ENCODE measurements at regions not wholly inside any gene's neighbourhood (a gene's known extent, or its start where the extent isn't known, plus 50 kb on each side); places are given as distances from the start of the nearest gene placed in this dataset.

- Histone ChIP-seq H4K20me1 (ENCODE audit: insufficient read depth, low read length) (no peaks in the 10 kb centered on the region), H3K79me2 (ENCODE audit: insufficient read depth, low read length) (no peaks in the 10 kb centered on the region), H3K4me1 (ENCODE audit: insufficient read depth, low read length) (no peaks in the 10 kb centered on the region), H2AFZ (ENCODE audit: low read length) (no peak overlapping the region), H3K36me3 (ENCODE audit: insufficient read depth, low read length) (no peaks in the 10 kb centered on the region), H3K27me3 (ENCODE audit: insufficient read depth, low read length) (no peaks in the 10 kb centered on the region), H3K4me3 (ENCODE audit: insufficient read depth, low read length) (no peak overlapping the region), H3K9me3 (ENCODE audit: low read depth, low read length) (no peaks in the 10 kb centered on the region), H3K27ac (ENCODE audit: low read depth, low read length) (no peak overlapping the region), H3K4me2 (ENCODE audit: insufficient read depth, low read length) (no peak overlapping the region)
- DNase-seq (ENCODE audit: insufficient read length, low spot score, missing footprints): peak; percentile 3
- TF ChIP-seq CTCF (IDR thresholded peaks at IDR 0.05; ENCODE audit: extremely low read depth, low read depth, low read length): no peak
Measured at GRCh38 chr13:83248751-83249150, 633.5 kb downstream of the SLITRK1 start.

- Histone ChIP-seq H3K4me2 (ENCODE audit: insufficient read depth, low read length) (no peak overlapping the region), H3K9me3 (ENCODE audit: low read depth, low read length) (no peaks in the 10 kb centered on the region), H3K36me3 (ENCODE audit: insufficient read depth, low read length) (no peaks in the 10 kb centered on the region), H2AFZ (ENCODE audit: low read length) (peak overlapping the region; percentile 60), H3K27ac (ENCODE audit: low read depth, low read length) (no peak overlapping the region), H3K4me3 (ENCODE audit: insufficient read depth, low read length) (no peak overlapping the region), H3K27me3 (ENCODE audit: insufficient read depth, low read length) (no peaks in the 10 kb centered on the region), H3K4me1 (ENCODE audit: insufficient read depth, low read length) (no peaks in the 10 kb centered on the region), H4K20me1 (ENCODE audit: insufficient read depth, low read length) (no peaks in the 10 kb centered on the region), H3K79me2 (ENCODE audit: insufficient read depth, low read length) (no peaks in the 10 kb centered on the region)
- no peak for DNase-seq (ENCODE audit: insufficient read length, low spot score, missing footprints)
- no peak for TF ChIP-seq CTCF (IDR thresholded peaks at IDR 0.05; ENCODE audit: extremely low read depth, low read depth, low read length)
Measured at GRCh38 chr13:83232626-83233025, 649.6 kb downstream of the SLITRK1 start.

- H2AFZ ChIP-seq (ENCODE audit: low read length): no peak overlapping the region
- H3K9me3 ChIP-seq (ENCODE audit: low read depth, low read length): no peaks in the 10 kb centered on the region
- H3K4me1 ChIP-seq (ENCODE audit: insufficient read depth, low read length): no peaks in the 10 kb centered on the region
- DNase-seq (ENCODE audit: insufficient read length, low spot score, missing footprints): no peak
- no peak overlapping the region for H3K4me2 ChIP-seq (ENCODE audit: insufficient read depth, low read length)
- H3K27me3 ChIP-seq (ENCODE audit: insufficient read depth, low read length): no peaks in the 10 kb centered on the region
- H3K27ac ChIP-seq (ENCODE audit: low read depth, low read length): no peak overlapping the region
- H3K79me2 ChIP-seq (ENCODE audit: insufficient read depth, low read length): no peaks in the 10 kb centered on the region
- TF ChIP-seq CTCF (IDR thresholded peaks at IDR 0.05; ENCODE audit: extremely low read depth, low read depth, low read length): no peak
- no peak overlapping the region for H3K4me3 ChIP-seq (ENCODE audit: insufficient read depth, low read length)
- H3K36me3 ChIP-seq (ENCODE audit: insufficient read depth, low read length): no peaks in the 10 kb centered on the region
- no peaks in the 10 kb centered on the region for H4K20me1 ChIP-seq (ENCODE audit: insufficient read depth, low read length)
Measured at GRCh38 chr13:83229574-83230305, 652.5 kb downstream of the SLITRK1 start.

GRCh38 chr13:83223546-83223945, 658.7 kb downstream of the SLITRK1 start:
- Histone ChIP-seq H3K36me3 (ENCODE audit: insufficient read depth, low read length) (no peaks in the 10 kb centered on the region), H3K9me3 (ENCODE audit: low read depth, low read length) (no peaks in the 10 kb centered on the region), H3K27ac (ENCODE audit: low read depth, low read length) (no peak overlapping the region), H3K4me1 (ENCODE audit: insufficient read depth, low read length) (no peaks in the 10 kb centered on the region), H3K79me2 (ENCODE audit: insufficient read depth, low read length) (no peaks in the 10 kb centered on the region), H3K4me2 (ENCODE audit: insufficient read depth, low read length) (no peak overlapping the region), H3K27me3 (ENCODE audit: insufficient read depth, low read length) (no peaks in the 10 kb centered on the region), H2AFZ (ENCODE audit: low read length) (no peak overlapping the region), H3K4me3 (ENCODE audit: insufficient read depth, low read length) (no peak overlapping the region), H4K20me1 (ENCODE audit: insufficient read depth, low read length) (no peaks in the 10 kb centered on the region)
- TF ChIP-seq CTCF (IDR thresholded peaks at IDR 0.05; ENCODE audit: extremely low read depth, low read depth, low read length): no peak
- DNase-seq (ENCODE audit: insufficient read length, low spot score, missing footprints): no peak

All from osteoblast (primary cell).